Activated CD8-positive, alpha-beta memory T cell treated with anti-CD3 and anti-CD28 coated beads for 4 hours (primary cell): ENCODE measurements at regions not wholly inside any gene's neighbourhood (a gene's known extent, or its start where the extent isn't known, plus 50 kb on each side); places are given as distances from the start of the nearest gene placed in this dataset.
"Not testable (repeated sequence)": the region's sequence is repeated elsewhere in the genome, so short reads cannot be mapped to it uniquely, and the experiment has no call there.

ENCODE experiments used
- DNase-seq, 2 donors: peaks; one replicate each; pipeline ENCODE4 v3.0.0-alpha.2; 2020; ENCODE audit warnings: low read depth in 2 of 2

DNA sequence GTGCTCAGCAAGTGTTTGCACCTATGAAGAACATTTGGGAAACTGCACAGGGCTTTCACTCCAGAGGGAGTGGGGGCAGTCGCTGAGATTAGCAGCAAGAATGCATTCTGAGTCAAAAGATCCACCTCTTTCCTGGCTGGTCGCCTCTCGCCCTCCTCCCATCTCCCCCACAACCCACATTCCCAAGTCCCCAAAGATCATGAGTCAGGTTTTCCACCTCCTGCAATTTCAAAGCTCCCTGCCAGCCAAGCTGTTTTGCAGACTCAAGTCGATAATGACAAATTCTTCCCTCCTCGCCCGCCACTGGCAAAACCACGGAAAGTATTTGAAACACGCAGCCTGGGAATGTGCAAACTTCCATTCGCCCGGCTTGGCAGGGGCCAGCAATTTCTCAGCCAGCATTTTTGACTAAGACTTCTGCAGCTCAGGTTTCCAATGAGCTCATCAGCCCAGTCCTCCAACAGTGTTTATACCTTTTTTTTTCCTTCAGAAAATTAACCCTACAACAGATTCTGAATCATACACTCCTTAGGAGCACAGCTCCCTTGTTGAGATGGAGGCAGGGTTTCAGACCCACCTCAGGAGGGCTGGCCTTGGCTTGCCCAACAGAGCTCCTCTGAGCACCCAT is 181.4 kb downstream of the SMAD6 start:
- no peak for DNase-seq

DNA sequence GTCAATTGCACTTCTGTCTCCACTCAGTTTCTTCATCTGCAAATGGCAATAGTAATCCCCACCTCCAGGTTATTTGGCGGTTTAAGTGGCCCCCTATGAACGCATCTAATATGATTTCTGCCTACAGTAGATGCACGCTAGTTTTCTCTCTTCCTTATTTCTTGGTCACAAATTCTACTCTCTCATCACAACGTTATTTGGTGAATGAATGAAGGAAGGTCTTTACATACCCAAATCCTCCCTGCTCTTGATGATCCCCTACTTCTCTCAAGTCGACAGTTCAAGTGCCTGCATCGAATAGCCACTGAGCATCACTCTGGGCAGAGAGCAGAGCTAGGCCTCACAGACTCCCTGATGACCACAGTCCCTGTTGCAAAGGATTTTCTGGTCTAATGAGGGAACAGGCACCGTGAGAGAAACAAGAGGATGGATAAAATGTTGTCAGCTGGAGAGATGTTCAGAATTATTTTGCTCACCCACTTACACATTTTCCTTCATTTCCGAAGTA is 181.2 kb upstream of the SMAD3 start:
- DNase-seq, result no peak

DNA sequence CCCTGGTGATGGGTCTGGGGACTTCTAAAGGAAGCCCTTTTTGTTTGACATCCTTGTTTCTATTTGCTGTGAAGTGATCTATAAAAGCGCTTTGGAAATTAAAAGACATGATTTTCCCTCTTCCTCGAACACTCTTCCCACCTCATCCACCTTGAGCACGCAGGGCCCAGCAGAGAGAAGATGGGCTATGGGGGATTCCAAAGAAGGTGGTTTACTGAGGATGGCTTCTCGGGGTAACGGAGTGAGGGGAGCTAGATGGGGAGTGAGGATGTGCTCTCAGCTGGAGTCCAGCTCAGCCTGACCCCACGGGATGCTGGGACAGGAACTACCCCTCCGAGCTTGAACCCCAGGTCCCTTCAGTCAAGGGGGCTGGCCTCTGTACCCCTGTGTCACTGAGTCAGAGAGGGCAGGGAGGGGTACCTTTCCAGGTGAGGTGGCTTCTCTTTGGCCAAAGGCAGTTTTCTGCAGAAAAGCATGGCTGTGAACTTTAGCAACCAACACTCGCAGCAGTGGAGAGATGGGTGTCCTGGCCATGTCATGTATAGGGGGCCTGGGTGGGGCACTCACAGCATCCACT is 180.7 kb upstream of the SMAD3 start:
- no peak for DNase-seq

DNA sequence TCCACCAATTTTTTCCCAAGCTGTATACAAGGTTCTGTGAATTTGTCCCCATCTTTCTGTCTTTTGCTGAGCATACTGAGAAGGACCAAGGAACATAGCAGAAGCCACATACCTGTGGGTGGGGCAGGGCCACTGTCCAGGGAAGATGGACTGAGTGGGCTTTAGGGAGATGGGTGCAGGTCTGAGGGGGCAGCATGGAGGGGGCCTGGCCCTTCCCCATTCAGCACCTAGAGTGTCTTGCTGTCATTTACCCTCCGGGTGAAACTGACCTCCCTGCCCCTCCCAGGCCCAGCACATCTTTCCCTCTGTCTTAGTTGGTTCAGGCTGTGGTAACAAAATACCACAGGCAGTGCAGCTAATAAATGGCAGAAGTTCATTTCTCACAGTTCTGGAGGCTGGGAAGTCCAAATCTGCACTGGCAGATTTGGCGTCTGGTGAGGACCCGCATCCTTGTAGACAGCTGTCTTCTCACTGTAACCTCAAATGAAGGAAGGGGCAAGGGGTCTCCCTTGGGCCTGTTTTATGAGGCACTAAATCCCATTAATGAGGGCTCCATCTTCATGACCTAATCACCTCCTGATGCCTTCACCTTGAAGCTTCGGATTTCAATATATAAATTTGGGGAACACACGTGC is 180.0 kb upstream of the SMAD3 start:
- DNase-seq, result no peak

DNA sequence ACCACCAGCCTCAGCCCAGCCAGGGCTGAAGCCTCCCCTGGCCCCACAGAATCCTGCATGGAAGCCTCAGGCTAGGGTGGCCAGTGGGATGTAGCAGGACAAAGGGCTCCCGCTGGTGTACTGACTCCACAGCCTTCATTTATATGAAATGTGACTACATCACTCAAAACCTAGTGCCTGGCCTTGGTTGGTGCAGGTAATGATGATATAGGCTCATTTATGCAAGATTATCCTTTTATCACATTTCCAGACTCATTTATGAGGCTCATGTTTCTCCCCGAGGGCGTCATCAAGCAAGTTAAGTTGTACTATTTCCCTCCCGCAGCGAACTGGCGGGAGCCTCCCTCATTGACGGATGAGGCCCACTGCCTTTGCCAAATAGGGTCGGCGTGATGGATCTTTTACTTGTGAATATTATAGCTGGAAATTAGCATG is 179.1 kb upstream of the SMAD3 start:
- DNase-seq, result no peak

DNA sequence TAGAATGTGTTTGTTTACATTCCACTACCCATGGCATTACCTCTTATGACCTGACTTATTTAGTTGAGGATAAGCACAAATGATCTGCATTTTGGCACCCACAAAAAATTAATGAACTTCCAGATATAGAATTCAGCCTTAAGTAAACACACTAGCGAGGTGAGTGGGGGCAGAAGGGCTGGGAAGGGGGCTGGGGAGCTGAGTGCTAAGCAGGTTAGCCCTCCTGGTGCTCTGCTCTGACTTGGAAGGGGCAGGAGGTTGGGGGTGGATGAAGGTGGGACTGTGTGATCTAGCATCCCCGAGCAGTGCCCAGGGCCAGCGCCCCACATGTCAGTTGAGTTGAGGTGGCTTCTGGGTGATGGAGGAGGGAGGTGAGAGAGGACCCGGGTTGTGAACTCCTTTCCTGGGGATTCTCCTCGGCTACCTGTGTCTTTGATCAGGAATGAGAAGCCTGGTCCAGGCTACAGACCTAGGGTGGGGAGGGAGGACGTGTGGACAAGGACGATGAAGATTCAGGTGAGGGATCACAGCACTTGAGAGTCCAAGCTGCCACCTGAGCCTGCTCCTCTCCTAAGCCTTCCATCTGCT is 178.6 kb upstream of the SMAD3 start:
- DNase-seq, result no peak

DNA sequence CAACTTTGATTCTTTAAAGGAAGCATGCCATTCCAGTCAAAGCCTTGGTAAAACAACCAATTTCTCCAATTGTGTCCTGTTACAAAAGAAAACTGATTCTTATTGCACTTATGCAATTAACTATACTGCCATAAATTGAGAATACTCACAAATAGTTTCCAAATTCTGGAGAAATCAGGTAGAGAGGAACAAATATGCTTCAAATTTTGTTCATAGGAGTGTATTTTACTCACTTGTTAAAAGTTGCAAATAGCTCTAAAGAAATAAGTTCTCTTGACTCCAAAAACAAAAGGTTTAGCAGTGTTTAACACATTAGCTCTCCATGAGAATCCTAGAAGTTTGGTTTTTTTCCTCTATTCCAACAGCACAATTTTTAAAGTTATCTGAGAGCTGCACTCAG is 176.1 kb upstream of the SMAD3 start:
- DNase-seq, result not testable (repeated sequence)

DNA sequence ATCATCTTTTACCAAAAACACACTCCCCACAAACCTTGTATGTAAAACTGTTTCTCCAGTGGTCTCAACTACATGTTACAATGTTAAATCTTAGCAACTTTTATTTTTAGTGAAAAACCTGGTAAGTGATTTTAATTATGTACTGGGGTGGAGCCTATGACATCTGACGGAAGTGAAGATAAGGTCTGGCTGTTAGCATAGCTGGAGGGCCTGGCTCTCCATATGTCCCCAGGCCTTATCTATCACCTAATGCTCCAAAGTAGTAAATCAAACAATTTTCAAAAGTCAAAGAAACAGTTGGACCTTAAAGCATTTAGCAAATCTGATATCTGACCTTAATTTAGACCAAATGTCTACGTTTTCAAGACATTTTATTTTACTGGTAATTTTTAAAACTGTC is 173.6 kb upstream of the SMAD3 start:
- no peak for DNase-seq

DNA sequence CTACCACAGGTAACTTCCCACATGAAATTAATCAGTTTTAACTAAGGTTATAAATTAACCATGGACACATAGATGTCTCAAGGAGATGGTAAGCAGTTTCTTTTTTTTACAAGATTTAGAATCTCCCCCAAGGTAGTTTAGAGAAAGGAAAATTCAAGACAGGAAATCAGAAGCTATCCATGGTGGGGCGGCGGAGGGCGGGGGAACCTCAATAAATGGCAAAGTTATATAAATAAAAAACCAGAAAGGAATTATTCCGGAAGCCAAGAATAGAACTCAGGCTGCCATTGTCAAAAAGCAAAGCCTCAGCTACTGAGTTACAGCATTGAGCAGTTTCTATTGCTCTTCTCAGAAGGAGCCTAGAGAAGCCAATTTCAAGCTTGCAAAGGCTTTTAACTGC is 172.1 kb upstream of the SMAD3 start:
- DNase-seq, result no peak

DNA sequence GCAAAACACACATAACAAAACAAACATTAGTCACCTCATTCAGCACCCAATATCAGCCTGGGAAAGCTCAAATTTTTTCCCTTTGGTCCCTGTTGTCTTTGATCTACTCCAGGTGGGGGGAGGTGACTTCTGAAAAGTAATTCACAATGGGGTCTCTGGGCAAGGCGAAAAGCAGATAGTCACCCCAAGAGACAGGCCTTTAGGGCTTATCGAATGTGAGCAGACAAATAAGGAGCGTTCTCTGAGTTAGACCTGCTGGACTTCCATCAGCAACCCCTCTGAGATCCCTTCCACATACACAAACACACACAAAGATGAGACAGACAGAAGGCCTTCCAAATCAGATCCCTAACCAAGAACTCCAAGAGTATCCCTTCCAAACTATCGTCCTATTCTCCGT is 171.0 kb upstream of the SMAD3 start:
- no peak for DNase-seq

DNA sequence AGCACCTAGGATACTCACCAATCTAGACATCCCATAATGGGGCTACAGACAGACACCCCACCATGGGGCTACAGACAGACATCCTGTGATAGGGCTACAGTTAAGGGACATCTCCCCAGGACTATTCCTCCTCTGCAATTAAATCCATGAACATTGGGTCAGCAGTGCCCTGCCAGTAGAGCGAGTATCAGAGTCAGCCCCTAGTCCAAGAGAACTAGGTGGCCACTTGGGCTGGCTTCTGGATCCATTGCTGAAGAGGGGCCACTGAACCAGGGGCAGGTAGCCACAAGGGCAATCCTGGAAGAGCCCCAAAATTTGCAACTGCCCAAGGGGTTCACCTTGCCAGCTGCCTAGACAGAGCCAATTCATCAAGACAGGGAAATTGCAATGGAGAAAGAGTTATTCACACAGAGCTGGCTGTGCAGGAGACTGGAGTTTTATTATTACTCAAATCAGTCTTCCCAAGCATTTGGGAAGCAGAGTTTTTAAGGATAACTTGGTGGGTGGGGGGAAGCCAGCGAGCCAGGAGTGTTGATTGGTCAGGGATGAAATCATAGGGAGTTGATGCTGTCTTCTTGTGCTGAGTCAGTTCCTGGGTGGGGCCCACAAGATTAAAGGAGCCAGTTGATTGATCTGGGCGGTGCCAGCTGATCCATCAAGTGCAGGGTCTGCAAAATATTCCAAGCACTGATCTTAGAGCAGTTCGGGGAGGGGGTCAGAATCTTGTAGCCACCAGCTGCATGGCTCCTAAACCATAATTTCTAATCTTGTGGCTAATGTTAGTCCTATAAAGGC is 170.2 kb upstream of the SMAD3 start:
- DNase-seq, result no peak

DNA sequence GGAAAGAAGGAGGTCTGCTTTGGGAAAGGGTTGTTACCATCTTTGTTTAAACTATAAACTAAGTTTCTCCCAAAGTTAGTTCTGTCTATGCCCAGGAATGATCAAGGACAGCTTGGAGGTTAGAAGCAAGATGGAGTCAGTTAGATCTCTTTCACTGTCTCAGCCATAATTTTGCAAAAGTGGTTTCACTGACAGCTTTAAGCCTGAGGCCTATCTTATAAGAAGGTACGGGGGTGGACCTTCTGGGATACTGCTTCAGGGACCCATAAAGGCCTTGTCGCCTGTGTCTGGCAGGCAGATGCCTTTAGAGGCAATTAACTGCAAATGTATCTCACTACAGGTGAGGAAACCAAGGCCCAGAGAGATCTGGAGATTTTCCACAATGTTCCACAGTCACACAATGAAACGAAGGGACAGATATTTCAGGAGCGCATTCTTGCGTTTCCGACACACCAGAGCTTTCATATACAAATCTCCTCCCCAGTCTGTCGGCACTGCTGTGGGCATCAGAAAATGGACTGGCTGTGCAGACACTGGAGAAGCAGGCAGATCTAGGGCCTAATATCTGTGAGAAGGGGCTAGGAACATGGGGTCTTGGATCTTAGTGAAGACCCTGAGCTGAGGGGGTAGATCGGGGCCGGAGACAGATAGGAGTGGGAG is 169.5 kb upstream of the SMAD3 start:
- no peak for DNase-seq

DNA sequence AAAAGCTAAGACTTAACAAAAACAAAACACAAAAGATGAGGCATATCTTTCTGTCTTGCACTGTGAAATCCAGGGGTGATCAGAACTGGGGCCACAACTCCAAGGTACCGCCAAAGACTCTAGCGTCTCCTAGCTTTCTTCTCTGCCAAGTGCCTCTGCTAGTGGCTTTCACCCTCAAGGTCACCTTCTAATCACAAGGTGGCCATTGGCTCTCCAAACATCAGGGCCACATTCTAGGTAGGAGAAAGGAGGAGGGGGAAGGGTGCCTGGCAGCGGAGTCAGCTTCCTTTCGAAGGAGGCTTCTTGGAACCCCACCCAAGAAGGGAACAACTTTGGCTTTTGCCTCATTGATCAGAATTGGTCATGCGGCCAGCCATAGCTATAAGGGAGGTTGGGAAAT is 168.8 kb upstream of the SMAD3 start:
- DNase-seq, result no peak

DNA sequence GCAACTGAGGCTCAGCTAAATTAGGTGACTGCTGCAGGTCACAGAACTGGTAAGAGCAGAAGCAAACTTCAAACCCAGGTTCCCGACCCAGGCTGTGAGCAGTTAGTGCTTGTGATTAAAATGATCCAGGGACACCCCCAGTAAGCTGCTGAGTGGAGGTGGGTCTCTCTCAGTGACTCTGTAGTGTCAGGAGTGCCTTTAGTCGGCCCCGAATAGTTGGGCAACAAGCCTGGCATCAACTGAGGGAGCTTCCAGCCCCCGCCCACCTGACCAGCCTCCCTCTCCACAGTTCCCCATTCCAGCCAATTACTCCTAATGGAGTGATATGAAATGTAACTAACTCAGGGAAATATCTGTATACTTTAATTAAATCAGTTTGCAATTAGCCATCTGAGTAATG is 168.0 kb upstream of the SMAD3 start:
- no peak for DNase-seq

DNA sequence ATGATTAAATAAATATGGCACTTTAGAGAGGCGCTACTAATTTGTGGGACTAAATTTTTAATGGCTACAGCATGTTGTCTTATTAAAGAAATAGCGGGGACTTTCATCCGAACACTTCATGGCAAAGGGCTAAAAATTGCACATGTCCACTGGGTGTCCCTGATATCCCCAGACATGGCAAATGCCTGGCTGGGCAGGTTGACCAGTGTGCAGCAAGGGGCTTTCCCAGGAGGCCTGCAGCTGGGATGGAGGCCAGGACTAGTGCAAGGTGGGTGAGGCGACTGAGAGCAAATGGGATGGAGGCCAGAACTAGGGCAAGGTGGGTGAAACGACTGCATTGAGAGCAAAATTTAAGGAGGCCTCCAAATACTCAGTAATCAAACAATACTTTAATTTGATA is 167.4 kb upstream of the SMAD3 start:
- no peak for DNase-seq

DNA sequence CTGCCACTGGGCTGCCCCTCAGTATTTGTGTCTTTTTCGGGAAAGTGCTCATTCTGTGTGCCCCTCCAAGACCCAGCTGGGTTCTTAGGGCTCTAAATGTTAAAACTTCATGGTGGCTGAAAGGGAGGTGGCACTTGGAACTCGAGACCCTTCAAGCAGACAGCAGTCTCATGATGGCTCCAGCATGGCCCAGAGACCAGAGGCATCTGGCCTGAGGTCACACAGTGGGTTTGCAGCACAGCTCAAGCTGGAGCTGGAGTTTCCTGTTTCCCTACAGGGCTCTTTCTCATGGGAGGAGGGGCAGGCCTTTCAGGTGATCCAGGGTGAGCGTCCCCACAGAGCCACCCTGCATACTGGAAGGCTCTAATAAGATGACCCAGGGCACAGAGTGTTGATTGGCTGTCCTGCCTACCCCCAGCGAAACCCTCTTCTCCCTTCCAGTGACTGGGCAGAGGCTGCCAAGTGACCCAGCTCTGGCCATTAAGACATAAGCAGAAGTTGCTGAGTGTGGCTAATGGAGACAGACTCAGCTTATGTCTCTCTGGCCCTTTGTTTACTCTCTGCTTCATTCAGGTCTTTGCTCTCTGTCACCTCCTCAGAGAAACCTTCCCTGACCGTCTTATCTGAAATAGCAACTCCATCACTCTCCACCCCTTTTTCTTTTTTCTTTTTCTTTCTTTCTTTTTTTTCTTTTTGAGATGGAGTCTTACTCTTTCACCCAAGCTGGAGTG is 166.6 kb upstream of the SMAD3 start:
- DNase-seq, result no peak

DNA sequence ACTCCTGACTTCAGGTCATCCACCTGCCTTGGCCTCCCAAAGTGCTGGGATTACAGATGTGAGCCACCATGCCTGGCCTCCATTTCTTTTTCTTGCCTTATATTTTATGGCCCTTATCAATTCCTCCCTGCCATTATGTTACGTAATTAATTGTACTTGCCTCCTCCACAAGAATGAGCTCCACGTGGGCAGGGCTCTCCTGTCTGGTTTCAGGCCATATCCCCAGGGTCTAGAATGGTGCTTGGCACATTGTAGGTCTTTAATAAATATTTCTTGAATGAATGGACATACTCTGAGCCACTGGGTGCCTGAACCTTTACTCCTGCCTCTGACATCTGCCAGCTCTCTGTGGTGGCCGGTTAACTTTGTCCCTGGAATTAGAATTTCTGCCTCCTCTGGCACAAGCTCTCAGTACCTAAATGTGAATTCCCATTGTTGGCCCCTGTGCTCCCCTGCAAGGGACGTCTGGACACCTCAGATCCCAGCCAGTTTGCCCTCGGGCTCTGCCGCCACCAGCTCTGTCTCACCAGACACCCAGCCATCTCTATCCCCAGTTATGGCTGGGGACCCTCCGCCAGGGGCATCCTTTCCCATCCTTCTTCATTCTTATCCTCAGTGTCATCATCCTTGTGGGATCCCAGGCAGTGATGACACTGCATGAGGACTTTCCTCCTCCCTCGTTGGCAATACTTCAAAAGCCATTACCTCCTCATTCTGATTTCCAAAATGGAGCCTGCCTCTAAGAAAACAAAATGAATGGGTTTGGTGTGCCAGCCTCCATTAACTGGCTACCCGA is 165.6 kb upstream of the SMAD3 start:
- DNase-seq, result no peak

DNA sequence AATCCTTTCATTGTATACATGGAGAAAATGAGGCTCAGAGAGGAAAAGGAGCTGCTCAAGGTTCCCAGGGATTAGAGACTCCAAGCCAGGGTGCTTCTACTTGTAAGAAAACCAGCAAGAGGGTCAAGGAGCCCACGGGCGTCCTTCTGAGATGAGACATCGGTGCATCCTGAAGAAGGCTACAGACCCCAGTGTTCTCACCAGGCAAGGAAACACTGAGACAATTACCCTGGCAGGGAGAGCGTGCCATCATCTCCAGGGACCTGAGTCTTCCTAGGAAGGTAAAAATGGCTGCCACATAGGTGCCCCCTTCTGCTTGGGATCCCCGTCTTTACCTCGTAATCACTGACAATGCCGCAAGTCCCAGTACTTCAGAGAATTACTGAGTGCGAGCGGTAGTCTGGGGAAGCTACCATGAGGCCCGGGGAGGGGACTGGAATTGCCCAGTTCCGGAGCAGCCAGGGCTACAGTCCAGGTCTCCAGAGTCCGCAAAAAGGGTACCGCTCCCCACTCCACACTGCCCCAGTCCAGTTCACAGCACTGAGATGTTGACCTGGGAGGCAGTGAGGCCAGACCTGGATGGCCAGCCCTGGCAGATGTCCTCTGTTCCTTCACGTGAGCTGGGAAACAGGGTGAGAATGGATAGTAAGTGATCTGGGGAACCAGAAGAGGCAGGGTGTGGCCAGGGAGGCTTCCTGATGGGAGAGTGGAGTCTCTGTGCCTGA is 164.7 kb upstream of the SMAD3 start:
- no peak for DNase-seq

DNA sequence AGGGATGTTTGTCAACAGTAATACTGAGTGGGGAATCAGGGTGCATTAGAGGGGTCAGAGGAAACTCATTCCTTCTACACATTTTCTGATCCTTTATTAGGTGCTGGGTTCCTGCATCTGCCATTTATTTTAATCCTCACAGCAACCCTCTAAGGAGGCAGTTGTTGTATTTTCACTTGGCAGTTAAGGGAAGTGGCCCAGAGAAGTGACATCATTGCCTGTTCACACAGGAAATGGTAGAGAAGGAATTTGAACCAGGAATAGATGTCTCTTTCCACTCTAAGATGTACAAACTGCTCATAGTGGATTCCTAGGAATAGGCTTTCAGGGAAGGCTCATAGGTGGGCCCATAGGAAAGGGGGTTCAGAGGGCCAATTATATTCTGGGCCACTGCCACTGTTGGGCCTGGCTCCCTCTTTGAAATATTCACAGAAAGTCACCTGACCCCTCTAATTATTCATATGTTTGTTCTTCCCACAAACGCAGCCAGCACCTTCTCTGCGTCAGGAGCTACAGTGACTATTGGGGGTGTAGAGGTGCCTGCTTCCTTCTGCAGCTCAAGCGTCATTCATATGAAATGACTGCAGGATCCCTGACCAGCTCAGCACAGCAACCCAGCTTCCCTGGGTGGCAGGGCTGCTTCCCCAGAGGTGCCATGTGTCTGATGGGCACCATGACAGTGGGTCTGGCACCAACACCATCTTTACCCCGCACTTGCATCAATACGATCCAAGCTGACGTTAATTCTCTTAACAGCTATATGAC is 163.9 kb upstream of the SMAD3 start:
- DNase-seq, result no peak
